Cardiac muscle cell (in vitro differentiated cells and primary cell): ENCODE measurements at regions not wholly inside any gene's neighbourhood (a gene's known extent, or its start where the extent isn't known, plus 50 kb on each side); places are given as distances from the start of the nearest gene placed in this dataset.
A peak's percentile ranks its signal among the peaks of the same experiment; 100 is the strongest.

Experiments used
- DNase-seq, 2 donors: peaks; one replicate each; pipeline versions ENCODE4 v3.0.0 to v3.0.0-alpha.2; 2010 to 2017; ENCODE audit warnings: low read depth in 1 of 2, low spot score in 1 of 2
- H3K27ac ChIP-seq: fragments of 200-600 bp; sonication (generic); 2 replicates; pipeline ENCODE4 v1.5.1; 2016
- H3K27me3 ChIP-seq: fragments of 200-600 bp; sonication (generic); 2 replicates; pipeline ENCODE4 v1.6.0; 2016; ENCODE audit warnings: control low read depth
- H3K36me3 ChIP-seq: fragments of 200-600 bp; sonication (generic); 2 replicates; pipeline ENCODE4 v1.5.1; 2016; ENCODE audit warnings: control low read depth
- H3K4me1 ChIP-seq: fragments of 200-600 bp; sonication (generic); 2 replicates; pipeline ENCODE4 v1.8.1; 2017; ENCODE audit warnings: low read depth, mild to moderate bottlenecking, mixed run types
- H3K4me3 ChIP-seq: fragments of 200-600 bp; sonication (generic); 2 replicates; pipeline ENCODE4 v1.5.1; 2016; ENCODE audit warnings: mild to moderate bottlenecking
- H3K9me3 ChIP-seq: fragments of 200-600 bp; sonication (generic); 2 replicates; pipeline ENCODE4 v1.5.1; 2017; ENCODE audit warnings: low read depth, mild to moderate bottlenecking, control low read depth
- CTCF ChIP-seq: IDR thresholded peaks from 2 replicates; pipeline ENCODE4 v1.5.1; 2012; ENCODE audit warnings: low read depth, mild to moderate bottlenecking, low read length

- no peaks in the 10 kb centered on the region for H3K9me3 ChIP-seq
- H3K27me3 ChIP-seq: no peaks in the 10 kb centered on the region
- no peaks in the 10 kb centered on the region for H3K4me1 ChIP-seq
- no peaks in the 10 kb centered on the region for H3K36me3 ChIP-seq
- TF ChIP-seq CTCF: no peak
- no peak overlapping the region for H3K27ac ChIP-seq
- DNase-seq: no peak
- H3K4me3 ChIP-seq: no peak overlapping the region
These were observed 321.5 kb upstream of the AKR1E2 start for GRCh38 chr10:4504550-4504949.

- peak in 1 of 2 donors; percentile 42 for DNase-seq
- no peak for TF ChIP-seq CTCF
- H3K4me3 ChIP-seq: no peak overlapping the region
- H3K36me3 ChIP-seq: no peaks in the 10 kb centered on the region
- peaks cover 9% of the 10 kb centered on the region for H3K4me1 ChIP-seq
- no peaks in the 10 kb centered on the region for H3K27me3 ChIP-seq
- no peak overlapping the region for H3K27ac ChIP-seq
- no peaks in the 10 kb centered on the region for H3K9me3 ChIP-seq
These were observed 322.9 kb upstream of the AKR1E2 start for GRCh38 chr10:4503076-4503475.

- Histone ChIP-seq H3K27me3 (no peaks in the 10 kb centered on the region), H3K36me3 (no peaks in the 10 kb centered on the region), H3K27ac (no peak overlapping the region), H3K9me3 (no peaks in the 10 kb centered on the region), H3K4me3 (no peak overlapping the region), H3K4me1 (peaks cover 9% of the 10 kb centered on the region)
- no peak for DNase-seq
- TF ChIP-seq CTCF: no peak
These were observed 324.7 kb upstream of the AKR1E2 start for GRCh38 chr10:4501306-4501705.

GRCh38 chr10:4498711-4499251 is 327.2 kb upstream of the AKR1E2 start:
- no peak overlapping the region for H3K4me3 ChIP-seq
- peak; percentile 41 to 84 for DNase-seq
- no peaks in the 10 kb centered on the region for H3K9me3 ChIP-seq
- H3K27ac ChIP-seq: peak overlapping the region; percentile 31
- no peak for TF ChIP-seq CTCF
- H3K27me3 ChIP-seq: no peaks in the 10 kb centered on the region
- H3K4me1 ChIP-seq: peaks cover 9% of the 10 kb centered on the region
- H3K36me3 ChIP-seq: no peaks in the 10 kb centered on the region

GRCh38 chr10:4494551-4494950 is 331.5 kb upstream of the AKR1E2 start:
- Histone ChIP-seq H3K27ac (no peak overlapping the region), H3K27me3 (no peaks in the 10 kb centered on the region), H3K4me3 (no peak overlapping the region), H3K9me3 (no peaks in the 10 kb centered on the region), H3K4me1 (peaks cover 9% of the 10 kb centered on the region), H3K36me3 (no peaks in the 10 kb centered on the region)
- no peak for TF ChIP-seq CTCF
- no peak for DNase-seq

- no peaks in the 10 kb centered on the region for H3K36me3 ChIP-seq
- H3K27me3 ChIP-seq: no peaks in the 10 kb centered on the region
- H3K4me1 ChIP-seq: no peaks in the 10 kb centered on the region
- H3K9me3 ChIP-seq: no peaks in the 10 kb centered on the region
- no peak overlapping the region for H3K27ac ChIP-seq
- no peak for TF ChIP-seq CTCF
- H3K4me3 ChIP-seq: no peak overlapping the region
- DNase-seq: no peak
These were observed 333.8 kb upstream of the AKR1E2 start for GRCh38 chr10:4492202-4492601.
